SK-N-SH (cell line): ENCODE measurements at regions not wholly inside any gene's neighbourhood (a gene's known extent, or its start where the extent isn't known, plus 50 kb on each side); places are given as distances from the start of the nearest gene placed in this dataset.

ENCODE experiments used
- ELF1 ChIP-seq: IDR thresholded peaks from 2 replicates; pipeline ENCODE4 v1.4.0; 2012
- NRF1 ChIP-seq: IDR thresholded peaks from 2 replicates; pipeline ENCODE4 v1.6.1; 2012; ENCODE audit warnings: low read depth, mild to moderate bottlenecking, low read length
- POLR2AphosphoS5 ChIP-seq: IDR thresholded peaks from 2 replicates; pipeline ENCODE4 v1.6.1; 2012; ENCODE audit warnings: low read depth, low read length
- TAF1 ChIP-seq: IDR thresholded peaks from 2 replicates; pipeline ENCODE4 v1.6.1; 2012; ENCODE audit warnings: low read depth, mild to moderate bottlenecking, low read length, moderate library complexity, borderline replicate concordance
- TF ChIP-seq, protein P1 (sequence below): fragments of 200-600 bp; sonication (generic); IDR thresholded peaks from 2 replicates; pipeline ENCODE4 v1.6.1; 2017; ENCODE audit warnings: antibody characterized with exemption, mild to moderate bottlenecking, moderate library complexity
- TF ChIP-seq, protein P2 (sequence below): IDR thresholded peaks from 2 replicates; pipeline ENCODE4 v1.4.0; 2012; ENCODE audit warnings: low read depth, borderline replicate concordance

DNA sequence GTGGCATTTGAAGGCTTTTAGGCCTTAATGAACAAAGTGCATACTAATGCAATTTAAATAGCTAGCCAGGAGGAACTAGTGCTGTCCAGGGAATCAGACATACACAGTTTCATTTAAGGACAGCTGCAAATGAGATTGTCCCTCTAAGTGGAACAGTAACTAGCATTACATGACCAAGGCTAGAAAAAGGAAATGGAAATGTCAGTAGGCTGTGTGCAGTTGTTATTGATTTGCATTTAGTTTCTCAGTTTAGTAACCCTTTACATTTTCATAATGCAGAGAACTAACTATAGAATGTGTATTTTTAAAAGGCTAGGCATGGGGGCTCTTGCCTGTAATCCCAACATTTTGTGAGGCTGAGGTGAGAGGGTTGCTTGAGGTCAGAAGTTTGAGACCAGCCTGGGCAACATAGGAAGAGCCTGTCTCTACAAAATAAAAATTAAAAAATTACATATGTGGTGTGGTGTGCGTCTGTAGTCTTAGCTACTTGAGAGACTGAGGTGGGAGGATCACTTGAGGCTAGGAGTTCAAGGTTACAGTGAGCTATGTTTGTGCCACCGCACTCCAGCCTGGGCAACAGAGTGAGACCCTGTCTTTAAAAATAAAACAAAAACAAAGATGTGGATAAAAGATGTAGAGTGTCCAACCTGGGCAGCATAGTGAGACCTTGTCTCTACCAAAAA is 468.0 kb downstream of the UTRN start:
- no peak for TF ChIP-seq POLR2AphosphoS5
- TF ChIP-seq, protein P1, sequence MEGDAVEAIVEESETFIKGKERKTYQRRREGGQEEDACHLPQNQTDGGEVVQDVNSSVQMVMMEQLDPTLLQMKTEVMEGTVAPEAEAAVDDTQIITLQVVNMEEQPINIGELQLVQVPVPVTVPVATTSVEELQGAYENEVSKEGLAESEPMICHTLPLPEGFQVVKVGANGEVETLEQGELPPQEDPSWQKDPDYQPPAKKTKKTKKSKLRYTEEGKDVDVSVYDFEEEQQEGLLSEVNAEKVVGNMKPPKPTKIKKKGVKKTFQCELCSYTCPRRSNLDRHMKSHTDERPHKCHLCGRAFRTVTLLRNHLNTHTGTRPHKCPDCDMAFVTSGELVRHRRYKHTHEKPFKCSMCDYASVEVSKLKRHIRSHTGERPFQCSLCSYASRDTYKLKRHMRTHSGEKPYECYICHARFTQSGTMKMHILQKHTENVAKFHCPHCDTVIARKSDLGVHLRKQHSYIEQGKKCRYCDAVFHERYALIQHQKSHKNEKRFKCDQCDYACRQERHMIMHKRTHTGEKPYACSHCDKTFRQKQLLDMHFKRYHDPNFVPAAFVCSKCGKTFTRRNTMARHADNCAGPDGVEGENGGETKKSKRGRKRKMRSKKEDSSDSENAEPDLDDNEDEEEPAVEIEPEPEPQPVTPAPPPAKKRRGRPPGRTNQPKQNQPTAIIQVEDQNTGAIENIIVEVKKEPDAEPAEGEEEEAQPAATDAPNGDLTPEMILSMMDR, result no peak
- TF ChIP-seq TAF1, result no peak
- no peak for TF ChIP-seq NRF1
- TF ChIP-seq, protein P2, sequence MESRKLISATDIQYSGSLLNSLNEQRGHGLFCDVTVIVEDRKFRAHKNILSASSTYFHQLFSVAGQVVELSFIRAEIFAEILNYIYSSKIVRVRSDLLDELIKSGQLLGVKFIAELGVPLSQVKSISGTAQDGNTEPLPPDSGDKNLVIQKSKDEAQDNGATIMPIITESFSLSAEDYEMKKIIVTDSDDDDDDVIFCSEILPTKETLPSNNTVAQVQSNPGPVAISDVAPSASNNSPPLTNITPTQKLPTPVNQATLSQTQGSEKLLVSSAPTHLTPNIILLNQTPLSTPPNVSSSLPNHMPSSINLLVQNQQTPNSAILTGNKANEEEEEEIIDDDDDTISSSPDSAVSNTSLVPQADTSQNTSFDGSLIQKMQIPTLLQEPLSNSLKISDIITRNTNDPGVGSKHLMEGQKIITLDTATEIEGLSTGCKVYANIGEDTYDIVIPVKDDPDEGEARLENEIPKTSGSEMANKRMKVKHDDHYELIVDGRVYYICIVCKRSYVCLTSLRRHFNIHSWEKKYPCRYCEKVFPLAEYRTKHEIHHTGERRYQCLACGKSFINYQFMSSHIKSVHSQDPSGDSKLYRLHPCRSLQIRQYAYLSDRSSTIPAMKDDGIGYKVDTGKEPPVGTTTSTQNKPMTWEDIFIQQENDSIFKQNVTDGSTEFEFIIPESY, result no peak
- no peak for TF ChIP-seq ELF1
